PFSK-1 (cell line): ENCODE measurements at regions not wholly inside any gene's neighbourhood (a gene's known extent, or its start where the extent isn't known, plus 50 kb on each side); places are given as distances from the start of the nearest gene placed in this dataset.

Experiments used
- POLR2AphosphoS5 ChIP-seq: IDR thresholded peaks from 2 replicates; pipeline ENCODE4 v1.6.1; 2012; ENCODE audit warnings: low read depth, mild to moderate bottlenecking, control low read depth, low read length, moderate library complexity
- REST ChIP-seq, 2 experiments: IDR thresholded peaks; 2 replicates each; pipeline versions ENCODE4 v1.6.1 to v1.8.0; 2011 to 2012; ENCODE audit warnings: low read depth in 2 of 2, low read length in 2 of 2, control low read depth in 1 of 2, inconsistent platforms in 1 of 2, mild to moderate bottlenecking in 1 of 2, moderate library complexity in 1 of 2; ENCODE audit not compliant: insufficient read depth in 1 of 2
- TAF1 ChIP-seq: IDR thresholded peaks from 2 replicates; pipeline ENCODE4 v1.6.1; 2012; ENCODE audit warnings: low read length, control low read depth, borderline replicate concordance; ENCODE audit not compliant: insufficient read depth

GRCh38 chr5:103489307-103489706 is 73.3 kb downstream of the NUDT12 start:
- TF ChIP-seq REST (IDR thresholded peaks at IDR 0.05; ENCODE audit: insufficient read depth in 1 of 2, low read depth in 2 of 2, low read length in 2 of 2) (no peak), POLR2AphosphoS5 (no peak), TAF1 (no peak)
